ENCODE measurements at regions not wholly inside any gene's neighbourhood (a gene's known extent, or its start where the extent isn't known, plus 50 kb on each side); places are given as distances from the start of the nearest gene placed in this dataset.

GRCh38 chr5:145198525-145199260, 636.4 kb downstream of the PRELID2 start:
- in situ Hi-C loops (cut with HindIII; ENCODE audit: low pct_ligation_motif_present, low sequenced_read_pairs), result no loop called here
- H3K36me3 ChIP-seq (replicated peaks), result no peaks in the 10 kb centered on the region
- TF ChIP-seq CTCF (IDR thresholded peaks at IDR 0.05; ENCODE audit: low read depth, low read length, missing control alignments), result no peak
- H3K27me3 ChIP-seq (replicated peaks), result no peaks in the 10 kb centered on the region
- H3K4me3 ChIP-seq (ENCODE audit: low read depth, low read length), result no peak overlapping the region
- no peak overlapping the region for H3K27ac ChIP-seq
- no peak for DNase-seq

GRCh38 chr5:145189746-145190145, 645.4 kb downstream of the PRELID2 start:
- no peak for DNase-seq
- Histone ChIP-seq H3K27ac (no peak overlapping the region), H3K36me3 (replicated peaks) (no peaks in the 10 kb centered on the region), H3K4me3 (ENCODE audit: low read depth, low read length) (no peak overlapping the region), H3K27me3 (replicated peaks) (no peaks in the 10 kb centered on the region)
- in situ Hi-C loops (cut with HindIII; ENCODE audit: low pct_ligation_motif_present, low sequenced_read_pairs), result no loop called here
- TF ChIP-seq CTCF (IDR thresholded peaks at IDR 0.05; ENCODE audit: low read depth, low read length, missing control alignments), result no peak

GRCh38 chr5:145180371-145180770, 654.8 kb downstream of the PRELID2 start:
- no peak overlapping the region for H3K27ac ChIP-seq
- no peaks in the 10 kb centered on the region for H3K27me3 ChIP-seq (replicated peaks)
- in situ Hi-C loops (cut with HindIII; ENCODE audit: low pct_ligation_motif_present, low sequenced_read_pairs), result no loop called here
- no peaks in the 10 kb centered on the region for H3K36me3 ChIP-seq (replicated peaks)
- DNase-seq, result no peak
- TF ChIP-seq CTCF (IDR thresholded peaks at IDR 0.05; ENCODE audit: low read depth, low read length, missing control alignments), result no peak
- no peak overlapping the region for H3K4me3 ChIP-seq (ENCODE audit: low read depth, low read length)

GRCh38 chr5:145178641-145179523, 656.3 kb downstream of the PRELID2 start:
- Histone ChIP-seq H3K27ac (no peak overlapping the region), H3K4me3 (ENCODE audit: low read depth, low read length) (no peak overlapping the region), H3K36me3 (replicated peaks) (no peaks in the 10 kb centered on the region), H3K27me3 (replicated peaks) (no peaks in the 10 kb centered on the region)
- DNase-seq, result no peak
- in situ Hi-C loops (cut with HindIII; ENCODE audit: low pct_ligation_motif_present, low sequenced_read_pairs), result no loop called here
- TF ChIP-seq CTCF (IDR thresholded peaks at IDR 0.05; ENCODE audit: low read depth, low read length, missing control alignments), result no peak

GRCh38 chr5:145176041-145176440, 659.1 kb downstream of the PRELID2 start:
- no peak for DNase-seq
- in situ Hi-C loops (cut with HindIII; ENCODE audit: low pct_ligation_motif_present, low sequenced_read_pairs), result no loop called here
- no peaks in the 10 kb centered on the region for H3K27me3 ChIP-seq (replicated peaks)
- no peak for TF ChIP-seq CTCF (IDR thresholded peaks at IDR 0.05; ENCODE audit: low read depth, low read length, missing control alignments)
- H3K36me3 ChIP-seq (replicated peaks), result no peaks in the 10 kb centered on the region
- H3K27ac ChIP-seq, result no peak overlapping the region
- H3K4me3 ChIP-seq (ENCODE audit: low read depth, low read length), result no peak overlapping the region
